Left ventricle myocardium superior (tissue), 1 donor: ENCODE measurements at regions not wholly inside any gene's neighbourhood (a gene's known extent, or its start where the extent isn't known, plus 50 kb on each side); places are given as distances from the start of the nearest gene placed in this dataset.
"Not testable (repeated sequence)": the region's sequence is repeated elsewhere in the genome, so short reads cannot be mapped to it uniquely, and the experiment has no call there.

Experiments used
- ATAC-seq: fragments of 200-7000 bp; cut with Tn5 transposase; one replicate; pipeline ENCODE4 v1.9.1; 2020; ENCODE audit warnings: mild to moderate bottlenecking, moderate library complexity
- DNase-seq: peaks from one replicate; pipeline ENCODE4 v3.0.0-alpha.2; 2020
- intact Hi-C: fragments of 100-400 bp; cut with micrococcal nuclease; formaldehyde crosslinking; loops from one replicate; pipeline ENCODE4 v1.11.0; 2022
- donor health status: DM: no; HTN: yes; CAD: no; lungs with severe emphysema.

DNA sequence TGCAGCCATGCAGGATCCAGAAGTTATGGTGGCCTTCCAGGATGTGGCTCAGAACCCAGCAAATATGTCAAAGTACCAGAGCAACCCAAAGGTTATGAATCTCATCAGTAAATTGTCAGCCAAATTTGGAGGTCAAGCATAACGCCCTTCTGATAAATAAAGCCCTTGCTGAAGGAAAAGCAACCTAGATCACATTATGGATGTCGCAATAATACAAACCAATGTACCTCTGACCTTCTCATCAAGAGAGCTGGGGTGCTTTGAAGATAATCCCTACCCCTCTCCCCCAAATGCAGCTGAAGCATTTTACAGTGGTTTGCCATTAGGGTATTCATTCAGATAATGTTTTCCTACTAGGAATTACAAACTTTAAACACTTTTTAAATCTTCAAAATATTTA is 157.8 kb downstream of the KCNRG start:
- ATAC-seq, intact Hi-C loops, DNase-seq: not testable (repeated sequence)

DNA sequence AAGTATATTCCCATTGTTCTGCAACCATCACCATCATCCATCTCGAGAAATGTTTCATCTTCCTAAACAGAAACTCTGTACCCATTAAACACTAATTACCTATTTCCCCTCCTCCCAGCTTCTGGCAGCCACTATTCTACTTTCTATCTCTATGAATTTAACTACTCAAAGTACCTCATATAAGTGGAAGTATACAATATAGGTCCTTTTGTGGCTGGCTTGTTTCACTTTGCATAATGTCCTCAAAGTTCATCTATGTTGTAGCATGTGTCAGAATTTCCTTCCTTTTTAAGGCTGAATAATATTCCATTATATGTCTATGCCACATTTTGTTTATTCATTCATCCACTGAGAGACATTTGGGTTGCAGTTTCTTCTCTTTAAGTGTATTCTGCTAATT is 159.4 kb downstream of the KCNRG start:
- intact Hi-C loops = no loop called here
- ATAC-seq = no peak
- DNase-seq = no peak

DNA sequence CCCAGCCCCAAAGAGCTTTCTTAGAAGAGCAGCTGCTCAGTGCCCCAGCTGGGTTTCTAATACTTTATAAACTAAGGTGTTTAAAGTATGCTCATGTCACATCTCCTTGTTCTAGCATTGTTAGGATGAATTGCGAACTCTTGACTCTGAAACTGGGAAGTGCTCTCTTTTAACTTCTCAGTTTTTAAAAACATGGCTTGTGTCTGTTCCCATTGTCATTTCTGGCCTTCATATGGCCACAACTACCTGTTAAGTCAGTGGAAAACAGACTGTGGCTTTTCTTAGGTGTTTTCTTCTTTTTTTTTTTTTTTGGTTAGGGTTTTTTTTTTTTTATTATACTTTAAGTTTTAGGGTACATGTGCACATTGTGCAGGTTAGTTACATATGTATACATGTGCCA is 164.7 kb downstream of the KCNRG start:
- ATAC-seq = no peak
- intact Hi-C loops = no loop called here
- DNase-seq = no peak

DNA sequence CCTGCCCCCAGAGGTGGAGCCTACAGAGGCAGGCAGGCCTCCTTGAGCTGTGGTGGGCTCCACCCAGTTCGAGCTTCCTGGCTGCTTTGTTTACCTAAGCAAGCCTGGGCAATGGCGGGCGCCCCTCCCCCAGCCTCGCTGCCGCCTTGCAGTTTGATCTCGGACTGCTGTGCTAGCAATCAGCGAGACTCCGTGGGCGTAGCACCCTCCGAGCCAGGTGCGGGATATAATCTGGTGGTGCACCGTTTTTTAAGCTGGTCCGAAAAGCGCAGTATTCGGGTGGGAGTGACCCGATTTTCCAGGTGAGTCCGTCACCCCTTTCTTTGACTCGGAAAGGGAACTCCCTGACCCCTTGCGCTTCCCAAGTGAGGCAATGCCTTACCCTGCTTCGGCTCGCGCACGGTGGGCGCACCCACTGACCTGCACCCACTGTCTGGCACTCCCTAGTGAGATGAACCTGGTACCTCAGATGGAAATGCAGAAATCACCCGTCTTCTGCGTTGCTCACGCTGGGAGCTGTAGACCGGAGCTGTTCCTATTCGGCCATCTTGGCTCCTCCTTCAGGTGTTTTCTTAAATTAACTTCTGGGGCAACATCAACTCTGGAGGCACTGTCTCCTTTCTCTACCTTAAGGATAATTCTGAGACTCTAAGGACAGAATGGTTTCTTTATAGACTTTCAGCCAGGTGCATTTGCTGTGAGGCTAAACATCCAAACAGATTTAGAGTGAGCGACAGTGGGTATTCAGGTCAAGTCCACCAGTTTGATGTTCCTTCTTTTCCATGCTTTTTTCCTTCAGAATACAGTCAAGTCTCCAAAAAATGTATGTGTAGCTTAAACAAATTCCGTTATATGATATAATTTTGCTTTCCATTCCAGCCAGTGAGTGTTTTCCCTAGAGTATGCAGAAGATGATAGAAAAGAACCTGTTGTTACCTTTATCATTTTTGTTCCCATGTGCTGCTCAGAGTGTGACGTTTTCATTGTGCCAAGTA is 170.8 kb downstream of the KCNRG start:
- intact Hi-C loops = not testable (repeated sequence)

DNA sequence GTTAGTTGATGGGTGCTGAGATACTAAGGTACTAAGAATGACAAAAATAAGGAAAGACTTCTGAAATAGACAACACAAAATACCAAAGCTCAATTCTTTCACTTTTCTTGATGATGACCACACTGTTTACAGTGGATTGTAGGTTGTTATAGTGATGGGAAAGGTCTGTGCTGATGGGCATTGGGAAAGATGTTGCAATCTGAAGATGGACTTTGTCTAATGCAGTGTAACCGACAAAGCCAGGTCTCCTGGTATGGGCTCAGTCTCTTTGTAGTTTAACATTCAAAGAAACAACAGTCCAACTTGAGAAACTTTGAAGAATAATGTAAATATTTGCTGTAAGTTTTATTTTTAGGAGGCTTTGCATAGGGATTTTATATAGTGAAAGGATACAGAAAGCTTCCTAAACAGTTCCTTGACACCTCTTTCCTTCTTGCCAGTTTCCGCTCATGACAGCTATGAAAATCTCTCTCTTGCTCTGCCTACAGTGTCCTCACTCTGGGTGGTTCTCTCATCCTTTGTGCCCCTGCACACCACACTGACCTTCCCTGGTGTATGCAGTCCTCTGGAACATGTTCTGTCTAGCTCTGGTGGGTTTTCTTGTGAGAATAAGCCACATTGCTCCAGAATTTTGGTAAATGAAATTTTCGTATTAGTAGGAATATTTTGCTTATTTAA is 172.2 kb downstream of the KCNRG start:
- intact Hi-C loops = no loop called here
- DNase-seq = no peak
- ATAC-seq = no peak

More for the DNA sequence above, 170.8 kb downstream of the KCNRG start:
- not testable (repeated sequence) for DNase-seq, ATAC-seq

DNA sequence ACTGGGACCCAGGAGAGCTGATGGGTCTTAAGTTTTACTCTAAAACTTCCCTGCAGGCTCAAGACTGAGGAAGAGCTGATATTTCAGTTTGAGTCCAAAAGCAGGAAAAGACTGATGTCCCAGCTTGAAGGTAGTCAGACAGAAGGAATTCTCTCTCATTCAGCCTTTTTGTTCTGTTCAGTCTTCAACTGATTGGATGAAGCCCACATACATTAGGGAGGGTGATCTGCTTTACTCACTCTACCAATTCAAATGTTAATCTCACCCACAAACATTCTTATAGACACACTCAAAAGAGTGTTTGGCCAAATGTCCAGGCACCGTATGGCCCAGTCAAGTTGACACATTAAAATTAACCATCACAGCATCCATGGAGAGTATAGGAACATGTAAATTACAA is 173.5 kb downstream of the KCNRG start:
- DNase-seq = no peak
- ATAC-seq = no peak
- intact Hi-C loops = no loop called here

DNA sequence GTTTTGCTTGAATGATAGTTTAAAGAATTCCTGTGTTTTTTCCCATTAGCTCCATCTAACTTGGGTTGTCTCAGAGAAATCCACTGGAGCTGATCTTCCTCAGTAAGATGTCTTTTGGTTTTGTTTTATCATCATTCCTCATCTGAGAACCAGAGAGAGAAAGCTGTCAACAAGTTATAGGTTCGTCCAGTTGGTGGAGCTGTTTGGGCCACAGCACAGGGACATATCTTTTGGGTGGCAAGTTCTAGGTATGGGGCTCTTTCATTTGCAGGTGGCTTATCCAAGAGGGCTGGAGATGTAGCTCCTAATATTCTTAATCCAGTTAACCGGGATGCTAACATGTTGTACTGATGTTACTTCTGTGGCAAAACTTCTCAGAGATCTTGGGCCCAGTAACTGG is 174.2 kb downstream of the KCNRG start:
- ATAC-seq (no peak), DNase-seq (no peak)
- intact Hi-C loops = no loop called here

DNA sequence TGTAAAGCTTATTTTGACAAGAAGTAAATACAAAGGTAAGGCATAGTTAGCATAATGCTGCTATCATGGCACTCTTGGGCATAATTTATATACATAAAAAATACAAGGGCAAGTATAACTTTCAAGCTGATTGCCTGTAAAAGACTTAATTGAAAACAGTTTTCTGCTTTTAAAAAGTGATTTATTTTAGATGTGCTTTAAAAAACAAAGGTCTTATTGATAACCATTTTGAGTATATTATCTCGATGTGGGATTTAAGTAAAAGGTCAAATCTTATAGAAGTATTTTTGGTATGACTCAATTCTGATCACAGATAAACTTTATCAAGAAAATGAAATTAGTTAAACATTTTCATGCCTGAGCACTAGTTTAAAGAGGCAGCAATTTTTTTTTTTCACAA is 175.8 kb downstream of the KCNRG start:
- ATAC-seq (no peak), DNase-seq (no peak)
- intact Hi-C loops = no loop called here

DNA sequence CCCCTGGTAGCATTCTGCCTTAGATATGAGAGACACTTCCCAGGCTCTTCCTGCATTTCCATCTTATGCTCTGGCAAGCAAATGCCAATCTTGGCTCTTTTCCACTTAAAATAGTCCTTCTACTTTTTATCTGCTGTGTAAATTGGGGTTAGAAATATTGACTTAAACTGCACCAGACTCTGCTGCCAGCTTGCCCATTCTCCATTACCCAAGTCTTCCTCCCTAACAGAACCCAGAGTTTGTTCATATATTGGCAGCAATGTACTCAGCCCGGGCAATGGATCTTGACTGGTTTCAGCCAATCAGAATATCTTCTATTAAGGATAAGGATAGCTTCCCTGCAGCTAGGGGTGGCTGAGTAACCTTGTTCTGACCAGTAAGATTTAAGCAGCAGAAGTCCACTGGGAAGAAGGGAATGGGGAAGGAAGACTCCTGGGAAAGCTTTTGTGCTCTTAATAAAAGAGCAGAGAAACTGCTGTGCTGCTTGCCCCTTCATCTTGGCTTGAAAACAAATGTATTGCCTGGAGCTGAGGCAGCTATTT is 177.1 kb downstream of the KCNRG start:
- intact Hi-C loops = no loop called here
- ATAC-seq (no peak), DNase-seq (no peak)

DNA sequence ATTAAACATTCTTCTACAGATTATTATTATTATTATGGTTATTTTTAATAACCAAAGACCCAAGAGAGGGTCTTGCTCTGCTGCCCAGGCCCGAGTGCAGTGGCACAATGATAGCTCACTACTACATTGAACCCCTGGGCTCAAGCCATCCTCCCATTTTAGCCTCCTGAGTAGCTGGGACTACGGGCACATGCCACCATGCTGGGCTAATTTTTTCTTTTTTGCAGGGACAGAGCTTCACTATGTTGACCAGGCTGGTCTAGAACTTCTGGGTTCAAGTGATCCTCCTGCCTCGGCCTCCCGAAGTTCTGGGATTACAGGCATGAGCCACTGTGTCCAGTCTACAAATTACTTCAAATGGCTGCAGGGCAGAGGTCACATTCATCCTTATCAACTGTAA is 179.8 kb downstream of the KCNRG start:
- DNase-seq = no peak

DNA sequence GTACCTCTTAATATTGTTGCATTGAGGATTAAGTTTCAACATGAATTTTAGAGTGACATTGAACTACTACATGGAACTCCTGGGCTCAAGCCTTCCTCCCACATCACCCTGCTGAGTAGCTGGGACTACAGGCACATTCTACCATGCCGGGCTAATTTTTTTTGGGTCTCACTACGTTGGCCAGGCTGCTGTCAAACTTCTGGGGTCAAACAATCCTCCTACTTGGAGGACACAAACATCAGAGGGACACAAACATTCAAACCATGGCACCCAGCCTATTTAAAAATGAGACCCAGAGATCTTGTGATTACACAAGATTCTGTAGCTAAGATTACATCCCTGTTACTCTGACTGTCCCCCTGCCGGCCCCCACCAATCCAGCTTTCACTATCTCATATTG is 180.9 kb downstream of the KCNRG start:
- intact Hi-C loops = no loop called here
- ATAC-seq (no peak), DNase-seq (no peak)

More for the DNA sequence above, 179.8 kb downstream of the KCNRG start:
- no peak for ATAC-seq
- intact Hi-C loops = no loop called here

DNA sequence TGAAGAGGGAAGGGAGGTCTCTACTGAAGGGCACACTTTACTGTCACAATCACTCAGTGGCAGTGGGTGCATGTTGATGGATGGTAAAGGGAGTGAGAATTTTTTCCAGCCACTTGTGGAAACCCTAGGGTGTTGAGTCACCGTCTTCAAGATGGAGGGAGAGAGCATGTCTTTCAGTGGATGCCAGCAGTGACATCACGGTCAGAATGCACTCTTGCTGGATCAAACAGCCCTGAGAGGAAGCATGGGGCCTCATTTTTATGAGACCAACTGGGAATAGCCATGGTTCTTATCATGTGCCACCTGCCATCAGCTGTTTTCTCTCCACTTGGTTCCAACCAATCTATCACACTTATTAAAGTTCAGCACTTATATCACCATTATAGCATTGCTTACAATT is 182.5 kb downstream of the KCNRG start:
- intact Hi-C loops = no loop called here
- ATAC-seq = no peak

DNA sequence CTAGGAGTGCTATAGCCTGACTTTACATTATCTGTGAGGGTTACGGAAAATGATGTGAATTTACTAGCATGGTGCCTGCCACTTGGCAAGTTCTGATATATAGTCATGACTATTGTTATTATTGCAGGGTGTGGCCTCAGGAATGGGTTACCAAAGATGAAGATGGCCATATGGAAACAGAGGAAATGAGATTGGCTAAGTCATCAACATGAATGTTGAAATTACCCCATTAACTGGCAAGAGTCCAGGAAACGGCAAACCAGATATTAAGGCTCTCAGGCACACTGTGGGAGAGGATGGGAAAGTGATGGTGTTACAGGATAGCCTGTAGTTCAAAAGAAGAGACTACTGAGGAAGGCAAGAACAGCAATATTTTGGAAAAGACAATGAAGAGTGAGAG is 183.3 kb downstream of the KCNRG start:
- intact Hi-C loops = no loop called here
- ATAC-seq (peak; percentile 28), DNase-seq (no peak)

More for the DNA sequence above, 182.5 kb downstream of the KCNRG start:
- no peak for DNase-seq

DNA sequence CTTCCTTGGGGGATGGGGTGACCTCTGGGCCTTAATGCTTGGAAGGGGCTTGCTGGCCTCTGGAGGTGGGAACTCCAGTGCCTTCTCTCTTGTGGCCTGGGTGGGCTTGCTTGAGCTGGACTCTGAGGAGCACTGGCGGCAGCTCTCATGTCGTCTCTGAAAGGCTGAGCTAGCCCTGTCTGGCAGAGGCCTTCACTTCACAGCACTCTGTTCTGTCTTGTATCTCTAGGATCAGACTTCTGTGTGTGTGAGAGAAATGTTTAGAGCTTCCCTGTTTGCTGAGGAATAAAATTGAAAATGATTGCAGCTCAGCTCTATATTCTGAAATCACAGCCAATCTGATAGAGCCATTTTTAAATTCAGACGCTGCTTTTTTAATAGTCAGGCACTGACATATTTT is 185.3 kb downstream of the KCNRG start:
- no peak for ATAC-seq
- no peak for DNase-seq
- intact Hi-C loops = no loop called here

DNA sequence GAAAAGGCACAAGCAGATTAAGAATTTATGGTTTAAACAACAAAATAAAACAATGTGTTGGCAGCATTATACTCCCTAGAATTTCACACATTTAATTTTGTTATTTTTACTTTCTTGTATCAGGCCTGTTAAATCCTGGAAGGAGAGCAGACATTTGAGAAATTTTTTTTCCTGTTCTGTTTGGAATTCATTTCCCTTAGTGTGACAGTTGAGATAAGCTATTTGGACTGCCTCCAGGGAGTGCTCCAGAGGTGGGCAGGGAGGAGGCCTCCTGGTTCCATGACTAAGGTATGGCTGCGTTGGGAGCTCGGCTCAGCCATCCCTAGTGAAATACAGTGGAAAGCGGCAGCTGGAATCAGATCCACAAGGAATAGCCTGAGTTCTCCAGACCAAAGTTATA is 185.7 kb downstream of the KCNRG start:
- intact Hi-C loops = no loop called here
- ATAC-seq = peak; percentile 13

DNA sequence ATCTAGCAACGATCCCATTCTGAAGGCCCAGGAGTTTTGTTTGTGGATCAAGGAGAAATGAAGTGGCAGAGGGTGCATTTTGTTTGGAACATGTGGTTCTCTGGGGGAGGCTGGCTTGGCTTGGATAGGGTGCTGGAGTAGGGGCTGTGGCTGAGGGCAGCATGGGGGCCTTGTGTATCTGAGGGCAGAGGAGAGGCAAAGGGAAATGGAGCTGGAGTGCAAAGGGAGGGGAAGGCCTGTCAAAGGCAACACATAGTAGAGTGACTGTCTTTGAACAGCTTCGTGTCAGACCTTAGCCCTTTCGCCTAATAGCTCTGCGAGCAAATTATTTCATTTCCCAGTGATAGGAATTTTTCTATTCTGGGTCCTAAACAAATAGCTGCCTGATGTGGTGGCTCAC is 187.2 kb downstream of the KCNRG start:
- DNase-seq = no peak
- ATAC-seq = no peak
- intact Hi-C loops = no loop called here

More for the DNA sequence above, 185.7 kb downstream of the KCNRG start:
- no peak for DNase-seq

DNA sequence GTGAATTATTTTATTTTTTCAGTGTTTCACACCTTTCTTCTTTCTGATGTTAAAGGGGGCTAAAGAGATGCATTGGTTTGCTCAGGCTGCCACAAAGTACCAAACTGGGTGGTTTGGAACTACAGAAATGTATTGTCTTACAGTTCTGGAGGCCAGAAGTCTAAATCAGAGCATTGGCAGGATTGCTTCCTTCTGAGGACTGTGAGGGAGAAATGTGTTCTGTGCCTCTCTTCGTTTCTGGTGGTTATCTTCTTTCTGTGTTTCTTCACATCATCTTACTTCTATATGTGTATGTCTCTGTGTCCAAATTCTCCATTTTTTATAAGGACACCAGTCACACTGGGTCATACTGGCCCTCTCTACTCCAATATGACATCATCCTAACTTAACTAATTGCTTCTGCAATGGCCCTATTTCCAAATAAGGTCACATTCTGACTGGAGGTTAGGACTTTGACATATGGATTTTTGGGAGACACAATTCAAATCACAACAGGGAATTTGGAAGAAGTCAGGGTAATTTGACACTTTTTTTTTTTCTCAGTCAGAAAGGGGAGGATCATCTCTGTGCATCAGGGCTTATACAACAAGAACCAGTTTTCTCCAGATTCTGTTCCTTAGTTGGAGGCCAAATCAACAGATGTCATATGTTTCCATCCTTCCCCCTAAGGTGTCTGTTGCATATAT is 188.2 kb downstream of the KCNRG start:
- DNase-seq (no peak), ATAC-seq (no peak)
- intact Hi-C loops = no loop called here

DNA sequence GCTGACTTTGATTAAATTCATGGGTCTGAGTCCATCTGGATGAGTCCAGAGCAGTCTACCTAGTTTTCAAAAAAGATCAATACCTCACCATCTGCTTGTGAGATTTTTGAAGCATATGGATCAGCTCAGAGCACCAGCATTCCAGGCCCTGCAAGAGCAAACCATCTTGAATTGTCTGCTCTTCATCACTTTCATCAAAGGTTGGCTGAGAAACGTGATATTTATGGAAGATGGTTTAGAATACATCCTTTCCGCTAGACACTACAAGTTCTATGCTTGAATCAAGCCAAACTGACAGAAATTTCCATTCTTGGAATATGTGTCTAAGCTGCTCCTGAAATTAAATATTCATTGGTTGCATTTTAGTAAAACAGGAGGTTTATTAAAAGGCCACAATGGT is 190.3 kb downstream of the KCNRG start:
- no peak for ATAC-seq
- intact Hi-C loops = no loop called here
- DNase-seq = no peak

DNA sequence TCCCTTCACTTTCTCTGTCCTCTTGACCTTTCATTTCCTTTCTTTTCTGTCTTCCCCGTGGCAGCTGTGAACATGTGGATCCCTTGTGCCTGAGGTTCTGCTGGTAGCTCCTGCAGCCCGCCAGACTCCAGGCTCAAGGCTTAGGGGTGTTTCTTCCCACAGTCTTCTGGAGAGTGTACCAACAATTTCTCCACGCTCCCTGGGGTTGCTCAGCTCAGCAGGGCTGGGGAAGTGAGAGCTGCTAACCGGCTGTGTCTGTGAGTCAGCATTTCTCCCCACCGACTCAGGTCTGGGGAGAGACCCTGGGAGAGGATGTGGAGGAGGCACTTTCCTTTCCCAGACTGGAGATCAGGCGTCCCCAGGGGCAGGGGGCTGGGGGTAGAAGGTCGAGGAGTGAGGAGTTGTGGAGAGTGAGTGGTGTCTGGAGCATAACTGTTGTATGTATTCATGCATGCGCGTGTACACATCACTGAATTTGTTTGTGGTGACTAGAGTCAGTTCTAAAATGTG is 193.6 kb downstream of the KCNRG start:
- peak; percentile 58 for DNase-seq
- intact Hi-C loops = no loop called here
- ATAC-seq = peak; percentile 92
